ENCODE measurements at regions not wholly inside any gene's neighbourhood (a gene's known extent, or its start where the extent isn't known, plus 50 kb on each side); places are given as distances from the start of the nearest gene placed in this dataset.

DNA sequence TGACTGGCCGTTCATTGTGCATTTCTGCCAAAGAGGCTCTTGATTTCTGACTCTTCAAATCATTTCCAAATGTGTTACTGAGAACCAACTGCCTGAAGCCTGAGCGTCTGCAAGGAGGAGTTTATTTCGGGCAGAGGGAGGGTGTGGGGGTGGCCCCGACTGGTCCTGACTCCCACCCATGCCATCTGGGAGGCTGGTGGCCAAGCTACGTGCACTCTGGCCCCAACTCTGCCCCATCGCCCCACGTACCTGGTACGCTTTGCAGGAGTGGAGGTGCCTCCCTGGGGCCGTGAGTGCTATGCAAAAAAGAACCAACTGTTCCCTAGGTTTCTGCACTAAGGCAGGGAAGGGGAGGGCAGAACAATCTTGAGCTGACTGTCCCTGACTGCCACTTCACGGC lies 846.8 kb downstream of the BRD1 start:
- H3K79me2 ChIP-seq (ENCODE audit: low read length): no peaks in the 10 kb centered on the region
- no peak for DNase-seq
- H3K36me3 ChIP-seq (replicated peaks; ENCODE audit: insufficient read depth, low read length): no peaks in the 10 kb centered on the region
- H3K4me2 ChIP-seq (ENCODE audit: low read depth, low read length): no peak overlapping the region
- no peak overlapping the region for H3K27ac ChIP-seq (ENCODE audit: low read length)
- no peaks in the 10 kb centered on the region for H3K9me2 ChIP-seq (replicated peaks; ENCODE audit: insufficient read depth, low read length)
- H3K4me1 ChIP-seq (ENCODE audit: low read length): no peaks in the 10 kb centered on the region
- H3F3A ChIP-seq (ENCODE audit: insufficient read depth, low read length): no peaks in the 10 kb centered on the region
- H3K9me3 ChIP-seq (replicated peaks; ENCODE audit: insufficient read depth, low read length): no peaks in the 10 kb centered on the region
- H3K27me3 ChIP-seq (replicated peaks; ENCODE audit: insufficient read depth, low read length): peaks cover 69% of the 10 kb centered on the region
- no peak overlapping the region for H3K4me3 ChIP-seq (ENCODE audit: low read length)
- H3K9ac ChIP-seq (ENCODE audit: low read length): no peak overlapping the region
- H2AFZ ChIP-seq (ENCODE audit: low read length): no peak overlapping the region
- H4K20me1 ChIP-seq (ENCODE audit: insufficient read depth, low read length): no peaks in the 10 kb centered on the region
- TF ChIP-seq, protein P1, sequence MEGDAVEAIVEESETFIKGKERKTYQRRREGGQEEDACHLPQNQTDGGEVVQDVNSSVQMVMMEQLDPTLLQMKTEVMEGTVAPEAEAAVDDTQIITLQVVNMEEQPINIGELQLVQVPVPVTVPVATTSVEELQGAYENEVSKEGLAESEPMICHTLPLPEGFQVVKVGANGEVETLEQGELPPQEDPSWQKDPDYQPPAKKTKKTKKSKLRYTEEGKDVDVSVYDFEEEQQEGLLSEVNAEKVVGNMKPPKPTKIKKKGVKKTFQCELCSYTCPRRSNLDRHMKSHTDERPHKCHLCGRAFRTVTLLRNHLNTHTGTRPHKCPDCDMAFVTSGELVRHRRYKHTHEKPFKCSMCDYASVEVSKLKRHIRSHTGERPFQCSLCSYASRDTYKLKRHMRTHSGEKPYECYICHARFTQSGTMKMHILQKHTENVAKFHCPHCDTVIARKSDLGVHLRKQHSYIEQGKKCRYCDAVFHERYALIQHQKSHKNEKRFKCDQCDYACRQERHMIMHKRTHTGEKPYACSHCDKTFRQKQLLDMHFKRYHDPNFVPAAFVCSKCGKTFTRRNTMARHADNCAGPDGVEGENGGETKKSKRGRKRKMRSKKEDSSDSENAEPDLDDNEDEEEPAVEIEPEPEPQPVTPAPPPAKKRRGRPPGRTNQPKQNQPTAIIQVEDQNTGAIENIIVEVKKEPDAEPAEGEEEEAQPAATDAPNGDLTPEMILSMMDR (IDR thresholded peaks at IDR 0.05; ENCODE audit: low read length): no peak
- TF ChIP-seq EZH2 (optimal IDR thresholded peaks at IDR 0.05; ENCODE audit: low read depth, low read length) (no peak), EZH2phosphoT487 (IDR thresholded peaks at IDR 0.05; ENCODE audit: low read length) (no peak)

- Histone ChIP-seq H3K4me1 (ENCODE audit: low read length) (no peaks in the 10 kb centered on the region), H3K4me3 (ENCODE audit: low read length) (no peak overlapping the region), H2AFZ (ENCODE audit: low read length) (no peak overlapping the region), H3K27me3 (replicated peaks; ENCODE audit: insufficient read depth, low read length) (peaks cover 71% of the 10 kb centered on the region), H3K9me3 (replicated peaks; ENCODE audit: insufficient read depth, low read length) (no peaks in the 10 kb centered on the region), H3K79me2 (ENCODE audit: low read length) (no peaks in the 10 kb centered on the region), H4K20me1 (ENCODE audit: insufficient read depth, low read length) (no peaks in the 10 kb centered on the region), H3K27ac (ENCODE audit: low read length) (no peak overlapping the region), H3K9me2 (replicated peaks; ENCODE audit: insufficient read depth, low read length) (no peaks in the 10 kb centered on the region), H3K4me2 (ENCODE audit: low read depth, low read length) (no peak overlapping the region), H3K9ac (ENCODE audit: low read length) (no peak overlapping the region), H3K36me3 (replicated peaks; ENCODE audit: insufficient read depth, low read length) (no peaks in the 10 kb centered on the region), H3F3A (ENCODE audit: insufficient read depth, low read length) (no peaks in the 10 kb centered on the region)
- TF ChIP-seq EZH2phosphoT487 (IDR thresholded peaks at IDR 0.05; ENCODE audit: low read length): no peak
- no peak for TF ChIP-seq EZH2 (optimal IDR thresholded peaks at IDR 0.05; ENCODE audit: low read depth, low read length)
- TF ChIP-seq, protein P1 (IDR thresholded peaks at IDR 0.05; ENCODE audit: low read length): no peak
- no peak for DNase-seq
Observed at GRCh38 chr22:48980409-48980808, 847.3 kb downstream of the BRD1 start.

GRCh38 chr22:48979482-48979881 lies 848.2 kb downstream of the BRD1 start:
- Histone ChIP-seq H2AFZ (ENCODE audit: low read length) (no peak overlapping the region), H3K27ac (ENCODE audit: low read length) (no peak overlapping the region), H3K79me2 (ENCODE audit: low read length) (no peaks in the 10 kb centered on the region), H3K9ac (ENCODE audit: low read length) (no peak overlapping the region), H3K9me3 (replicated peaks; ENCODE audit: insufficient read depth, low read length) (no peaks in the 10 kb centered on the region), H3K4me2 (ENCODE audit: low read depth, low read length) (no peak overlapping the region), H4K20me1 (ENCODE audit: insufficient read depth, low read length) (no peaks in the 10 kb centered on the region), H3K36me3 (replicated peaks; ENCODE audit: insufficient read depth, low read length) (no peaks in the 10 kb centered on the region), H3F3A (ENCODE audit: insufficient read depth, low read length) (no peaks in the 10 kb centered on the region), H3K27me3 (replicated peaks; ENCODE audit: insufficient read depth, low read length) (peaks cover 70% of the 10 kb centered on the region), H3K4me1 (ENCODE audit: low read length) (no peaks in the 10 kb centered on the region), H3K9me2 (replicated peaks; ENCODE audit: insufficient read depth, low read length) (no peaks in the 10 kb centered on the region), H3K4me3 (ENCODE audit: low read length) (no peak overlapping the region)
- DNase-seq: no peak
- TF ChIP-seq EZH2 (optimal IDR thresholded peaks at IDR 0.05; ENCODE audit: low read depth, low read length) (no peak), EZH2phosphoT487 (IDR thresholded peaks at IDR 0.05; ENCODE audit: low read length) (no peak)
- TF ChIP-seq, protein P1 (IDR thresholded peaks at IDR 0.05; ENCODE audit: low read length): no peak

Data from MM.1S (cell line).